ENCODE measurements at regions not wholly inside any gene's neighbourhood (a gene's known extent, or its start where the extent isn't known, plus 50 kb on each side); places are given as distances from the start of the nearest gene placed in this dataset.

- no peak for DNase-seq
Measured at GRCh38 chr5:67347821-67348220, 151.2 kb upstream of the CD180 start.

- DNase-seq, result no peak
Measured at GRCh38 chr5:67346611-67347010, 150.0 kb upstream of the CD180 start.

GRCh38 chr5:67344870-67345269, 148.3 kb upstream of the CD180 start:
- DNase-seq, result no peak

DNA sequence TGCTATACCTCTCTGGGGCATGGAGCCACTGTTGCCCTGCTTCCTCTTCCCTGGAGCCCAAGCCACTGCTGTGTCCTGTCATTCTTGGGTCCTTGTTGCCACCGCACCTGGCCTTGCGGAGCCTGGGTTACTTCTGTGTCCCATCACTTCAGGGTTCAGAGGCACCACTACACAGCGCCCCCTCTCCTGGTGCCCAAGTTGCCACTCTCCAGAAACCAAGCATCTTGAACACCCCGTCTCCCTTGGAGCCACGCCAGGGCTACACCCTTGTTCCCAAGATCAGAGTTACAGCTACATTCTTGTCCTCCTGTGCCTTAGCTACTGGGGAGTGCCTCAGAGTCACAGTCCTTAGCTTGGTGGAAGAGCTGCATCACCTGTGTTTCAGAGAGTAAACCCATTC, 147.2 kb upstream of the CD180 start:
- DNase-seq, result no peak

DNA sequence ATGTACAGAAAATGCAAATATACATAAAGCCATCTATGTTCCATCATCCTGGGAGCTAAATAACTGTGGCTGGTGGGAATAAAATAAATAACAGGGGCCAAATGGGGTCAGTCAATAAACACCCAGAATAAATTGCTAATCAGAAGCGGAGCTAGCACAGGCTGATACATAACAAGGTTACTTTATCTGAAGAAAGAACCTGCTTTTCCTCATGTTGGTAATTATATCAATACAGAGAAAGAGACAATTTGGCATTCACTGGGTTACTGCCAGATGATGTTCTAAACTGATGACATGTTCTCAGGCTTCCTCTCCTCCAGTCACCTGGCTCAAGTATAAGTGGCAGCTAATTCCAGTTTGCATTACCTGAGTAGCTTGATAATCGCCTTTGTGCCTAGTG, 144.9 kb upstream of the CD180 start:
- DNase-seq, result no peak

GRCh38 chr5:67339219-67339767, 142.7 kb upstream of the CD180 start:
- DNase-seq, result no peak

DNA sequence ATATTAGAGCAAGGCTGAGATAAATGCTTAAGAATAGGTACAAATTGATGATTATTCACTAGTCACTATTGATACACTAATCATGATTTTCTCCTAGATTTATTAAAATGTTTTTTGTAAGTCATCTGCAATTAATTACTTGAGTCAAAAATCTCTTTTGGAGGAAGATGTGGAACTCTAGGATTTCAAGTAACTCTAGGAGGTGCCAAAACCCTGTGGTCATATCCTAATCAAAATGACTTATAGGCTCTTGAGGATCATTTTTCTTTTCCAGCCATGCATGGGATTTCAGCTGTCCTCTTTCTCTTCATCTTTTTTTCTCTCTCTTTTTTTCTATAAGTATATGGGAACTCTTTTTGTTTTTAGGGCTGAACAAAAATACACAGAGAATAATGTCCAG, 141.8 kb upstream of the CD180 start:
- no peak for DNase-seq

GRCh38 chr5:67337751-67338150, 141.2 kb upstream of the CD180 start:
- no peak for DNase-seq

- DNase-seq, result no peak
Measured at GRCh38 chr5:67335426-67335825, 138.8 kb upstream of the CD180 start.

- no peak for DNase-seq
Measured at GRCh38 chr5:67334373-67334772, 137.8 kb upstream of the CD180 start.

GRCh38 chr5:67333171-67333570, 136.6 kb upstream of the CD180 start:
- DNase-seq, result no peak

DNA sequence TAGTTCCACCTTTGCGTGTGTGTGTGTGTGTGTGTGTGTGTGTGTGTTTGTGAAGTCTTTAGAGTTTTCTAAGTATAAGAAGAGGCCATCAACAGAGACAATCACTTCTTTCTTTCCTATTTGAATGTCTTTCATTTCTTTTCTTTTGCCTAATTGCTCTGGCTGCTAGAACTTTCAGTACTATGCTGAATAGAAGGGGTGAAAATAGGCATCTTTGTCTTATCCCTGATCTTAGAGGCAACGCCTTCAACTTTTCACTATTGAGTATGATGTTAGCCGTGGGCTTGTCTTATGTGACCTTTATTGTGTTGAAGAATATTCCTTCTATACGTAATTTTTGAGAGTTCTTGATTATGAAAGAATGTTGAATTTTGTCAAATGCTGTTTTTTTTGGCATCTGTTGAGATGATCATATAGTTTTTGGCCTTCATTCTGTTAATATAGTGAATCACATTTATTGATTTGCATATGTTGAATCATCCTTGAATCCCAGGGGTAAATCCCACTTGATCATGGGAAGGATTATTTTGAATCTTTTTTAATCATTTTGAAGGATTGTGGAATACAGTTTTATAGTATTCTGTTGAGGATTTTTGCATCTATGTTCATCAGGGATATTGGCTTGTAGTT, 134.8 kb upstream of the CD180 start:
- no peak for DNase-seq

GRCh38 chr5:67319935-67320725, 123.5 kb upstream of the CD180 start:
- no peak for DNase-seq

- DNase-seq, result no peak
Measured at GRCh38 chr5:67318746-67319145, 122.1 kb upstream of the CD180 start.

DNA sequence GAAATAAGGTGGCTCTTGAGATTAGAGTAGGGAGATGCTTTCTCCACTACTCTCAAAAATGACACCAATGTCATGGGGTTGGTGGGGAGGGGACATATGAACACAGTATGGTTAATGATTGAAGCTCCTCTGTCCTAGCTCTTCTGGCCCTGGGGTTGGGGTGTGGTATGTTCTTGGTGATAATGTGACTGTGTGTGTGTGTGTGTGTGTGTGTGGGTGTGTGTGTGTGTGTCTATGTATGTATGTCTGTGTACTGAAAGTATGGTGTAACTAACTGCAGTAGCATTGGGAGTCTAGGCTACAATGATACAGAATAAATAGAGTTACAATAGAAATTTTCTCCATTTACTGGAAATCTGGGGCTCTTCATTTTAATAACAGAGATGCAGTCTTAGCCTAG, 121.0 kb upstream of the CD180 start:
- no peak for DNase-seq

DNA sequence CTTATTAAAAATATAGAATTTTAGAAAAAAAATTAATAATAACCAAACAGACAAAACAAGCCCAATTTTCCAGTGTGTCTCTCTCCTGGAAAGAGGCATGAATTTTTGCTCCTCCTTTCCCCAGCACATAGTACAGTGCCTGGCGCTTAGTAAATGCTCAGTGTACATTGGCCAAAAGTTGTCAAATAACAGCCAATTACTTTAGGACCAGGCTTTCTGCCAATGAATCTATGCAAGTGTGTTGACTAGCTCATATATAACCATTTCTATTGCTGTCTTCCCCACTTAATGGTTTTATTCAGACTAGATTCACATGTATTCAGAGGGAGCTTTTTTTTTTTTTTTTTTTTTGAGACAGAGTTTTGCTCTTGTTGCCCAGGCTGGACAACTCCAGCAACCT, 120.1 kb upstream of the CD180 start:
- no peak for DNase-seq

- DNase-seq, result no peak
Measured at GRCh38 chr5:67315082-67315989, 118.7 kb upstream of the CD180 start.

DNA sequence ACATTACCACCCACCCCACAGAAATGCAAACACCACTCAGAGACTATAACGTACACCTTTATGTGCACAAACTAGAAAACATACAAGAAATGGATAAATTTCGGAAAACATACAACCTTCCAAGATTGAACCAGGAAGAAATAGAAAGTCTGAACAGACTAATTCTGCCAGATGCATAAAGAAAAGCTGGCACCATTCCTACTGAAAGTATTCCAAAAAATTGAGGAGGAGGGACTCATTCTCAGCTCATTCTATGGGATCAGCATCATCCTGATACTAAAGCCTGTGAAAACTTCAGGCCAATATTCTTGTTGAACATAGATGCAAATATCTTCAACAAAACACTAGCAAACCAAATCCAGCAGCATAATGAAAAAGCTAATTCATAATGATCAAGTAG, 115.1 kb upstream of the CD180 start:
- no peak for DNase-seq

- no peak for DNase-seq
Measured at GRCh38 chr5:67311208-67311607, 114.6 kb upstream of the CD180 start.

- no peak for DNase-seq
Measured at GRCh38 chr5:67310740-67311139, 114.1 kb upstream of the CD180 start.

DNA sequence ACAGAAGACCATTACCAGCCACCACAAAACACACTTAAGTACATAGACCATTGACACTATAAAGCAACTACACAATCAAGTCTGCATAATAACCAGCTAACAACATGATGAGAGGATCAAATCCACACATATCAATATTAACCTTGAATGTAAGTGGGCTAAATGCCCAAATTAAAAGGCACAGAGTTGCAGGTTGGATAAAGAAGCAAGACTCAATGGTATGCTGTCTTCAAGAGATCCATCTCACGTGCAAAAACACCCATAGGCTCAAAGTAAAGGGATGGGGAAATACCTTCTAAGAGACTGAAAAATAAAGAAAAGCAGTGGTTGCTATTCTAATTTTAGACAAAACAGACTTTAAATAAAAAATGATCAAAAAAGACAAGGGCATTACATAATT, 113.6 kb upstream of the CD180 start:
- DNase-seq, result peak; percentile 5

GRCh38 chr5:67308988-67309688, 112.5 kb upstream of the CD180 start:
- no peak for DNase-seq
